Fibroblast of mammary gland (primary cell): ENCODE measurements at regions not wholly inside any gene's neighbourhood (a gene's known extent, or its start where the extent isn't known, plus 50 kb on each side); places are given as distances from the start of the nearest gene placed in this dataset.

Experiments used
- DNase-seq: peaks from one replicate; pipeline ENCODE4 v3.0.0-alpha.2; 2010; ENCODE audit warnings: low read depth
- H3K4me3 ChIP-seq: 2 replicates; pipeline ENCODE4 v1.5.1; 2011; ENCODE audit warnings: low read depth, mild to moderate bottlenecking, low read length, moderate library complexity; ENCODE audit not compliant: control insufficient read depth
- CTCF ChIP-seq: conservative IDR thresholded peaks from 2 replicates; pipeline ENCODE4 v1.5.1; 2011; ENCODE audit warnings: low read depth, low read length, inconsistent platforms; ENCODE audit not compliant: control insufficient read depth, insufficient read depth

GRCh38 chr2:128593518-128593878, 274.8 kb upstream of the HS6ST1 start:
- H3K4me3 ChIP-seq, result no peak overlapping the region
- no peak for DNase-seq
- TF ChIP-seq CTCF, result no peak

GRCh38 chr2:128593879-128594650, 275.4 kb upstream of the HS6ST1 start:
- TF ChIP-seq CTCF, result no peak

GRCh38 chr2:128594651-128594910, 275.9 kb upstream of the HS6ST1 start:
- no peak for DNase-seq
- no peak overlapping the region for H3K4me3 ChIP-seq
- TF ChIP-seq CTCF, result no peak

More at GRCh38 chr2:128593879-128594650, 275.4 kb upstream of the HS6ST1 start:
- no peak overlapping the region for H3K4me3 ChIP-seq
- no peak for DNase-seq

GRCh38 chr2:128594953-128595677, 276.4 kb upstream of the HS6ST1 start:
- TF ChIP-seq CTCF, result no peak
- H3K4me3 ChIP-seq, result no peak overlapping the region
- DNase-seq, result no peak

GRCh38 chr2:128595763-128596395, 277.2 kb upstream of the HS6ST1 start:
- H3K4me3 ChIP-seq, result no peak overlapping the region
- DNase-seq, result no peak
- no peak for TF ChIP-seq CTCF

GRCh38 chr2:128596396-128597120, 277.9 kb upstream of the HS6ST1 start:
- H3K4me3 ChIP-seq, result no peak overlapping the region
- no peak for TF ChIP-seq CTCF
- no peak for DNase-seq
